GM23338 (cell line): ENCODE measurements at regions not wholly inside any gene's neighbourhood (a gene's known extent, or its start where the extent isn't known, plus 50 kb on each side); places are given as distances from the start of the nearest gene placed in this dataset.

Experiments used
- ATAC-seq: fragments of 200-7000 bp; cut with Tn5 transposase; 3 replicates; pipeline ENCODE4 v1.9.1; 2020
- DNase-seq: peaks from one replicate; pipeline ENCODE4 v3.0.0-alpha.2; 2015; ENCODE audit warnings: low spot score
- H2AFZ ChIP-seq: fragments of 200-600 bp; sonication (generic); 2 replicates; pipeline ENCODE4 v1.8.0; 2016; ENCODE audit warnings: antibody characterized with exemption, mild to moderate bottlenecking, moderate library complexity
- H3F3A ChIP-seq: fragments of 200-600 bp; sonication (generic); replicated peaks from 2 replicates; pipeline ENCODE4 v1.8.0; 2017; ENCODE audit warnings: antibody characterized with exemption, mixed run types, low read depth
- H3K27ac ChIP-seq: fragments of 200-600 bp; sonication (generic); 2 replicates; pipeline ENCODE4 v1.6.1; 2016; ENCODE audit warnings: low read depth
- H3K27me3 ChIP-seq: fragments of 200-600 bp; sonication (generic); 2 replicates; pipeline ENCODE4 v1.8.0; 2016; ENCODE audit warnings: mild to moderate bottlenecking, mixed run types, moderate library complexity; ENCODE audit not compliant: insufficient read depth
- H3K36me3 ChIP-seq: fragments of 200-600 bp; sonication (generic); 2 replicates; pipeline ENCODE4 v1.8.0; 2016; ENCODE audit warnings: mild to moderate bottlenecking; ENCODE audit not compliant: insufficient read depth
- H3K4me1 ChIP-seq: fragments of 200-600 bp; sonication (generic); 2 replicates; pipeline ENCODE4 v1.8.0; 2016; ENCODE audit warnings: mild to moderate bottlenecking, moderate library complexity; ENCODE audit not compliant: insufficient read depth
- H3K4me2 ChIP-seq: fragments of 200-600 bp; sonication (generic); 2 replicates; pipeline ENCODE4 v1.7.1; 2017; ENCODE audit warnings: mixed run types
- H3K4me3 ChIP-seq: fragments of 200-600 bp; sonication (generic); 2 replicates; pipeline ENCODE4 v1.6.1; 2016; ENCODE audit warnings: mixed run types
- H3K79me2 ChIP-seq: fragments of 200-600 bp; sonication (generic); replicated peaks from 2 replicates; pipeline ENCODE4 v1.8.0; 2017; ENCODE audit warnings: mild to moderate bottlenecking; ENCODE audit not compliant: insufficient read depth
- H3K9me2 ChIP-seq: fragments of 200-600 bp; sonication (generic); 2 replicates; pipeline ENCODE4 v1.8.0; 2017; ENCODE audit not compliant: insufficient read depth
- H4K20me1 ChIP-seq: fragments of 200-600 bp; sonication (generic); replicated peaks from 2 replicates; pipeline ENCODE4 v1.8.0; 2017; ENCODE audit warnings: mild to moderate bottlenecking; ENCODE audit not compliant: insufficient read depth
- H3K27ac Mint-ChIP-seq: 2 replicates; pipeline ENCODE4 v1.8.0; 2020; ENCODE audit warnings: inconsistent platforms, mild to moderate bottlenecking, moderate library complexity, mixed read lengths
- H3K27me3 Mint-ChIP-seq: 3 replicates; pipeline ENCODE4 v1.8.0; 2022; ENCODE audit warnings: low read depth, mild to moderate bottlenecking, moderate library complexity, mixed read lengths, inconsistent platforms; ENCODE audit not compliant: insufficient read depth, poor library complexity
- H3K36me3 Mint-ChIP-seq: 3 replicates; pipeline ENCODE4 v1.8.0; 2021; ENCODE audit warnings: low read depth, mild to moderate bottlenecking, inconsistent platforms, moderate library complexity, mixed read lengths
- H3K4me1 Mint-ChIP-seq: 3 replicates; pipeline ENCODE4 v1.8.0; 2020; ENCODE audit warnings: mild to moderate bottlenecking, inconsistent platforms, mixed read lengths
- H3K4me3 Mint-ChIP-seq: 3 replicates; pipeline ENCODE4 v1.8.0; 2021; ENCODE audit warnings: moderate library complexity, mild to moderate bottlenecking, inconsistent platforms, mixed read lengths
- H3K9me3 Mint-ChIP-seq: 3 replicates; pipeline ENCODE4 v1.8.0; 2020; ENCODE audit warnings: moderate library complexity, mild to moderate bottlenecking, inconsistent platforms, mixed read lengths
- EZH2 ChIP-seq: fragments of 200-600 bp; sonication (generic); IDR thresholded peaks from one replicate; pipeline ENCODE4 v1.8.0; 2017; ENCODE audit warnings: antibody characterized with exemption, mild to moderate bottlenecking, low read depth; ENCODE audit not compliant: unreplicated experiment
- ZNF114 ChIP-seq: fragments of 250-450 bp; sonication (Bioruptor Pico); IDR thresholded peaks from 2 replicates; pipeline ENCODE4 v1.5.0; 2020; ENCODE audit warnings: mild to moderate bottlenecking, moderate library complexity
- TF ChIP-seq, protein P1 (sequence below): IDR thresholded peaks from one replicate; pipeline ENCODE4 v1.6.1; 2018; ENCODE audit warnings: antibody characterized with exemption; ENCODE audit not compliant: unreplicated experiment
- TF ChIP-seq, protein P2 (sequence below), 2 experiments: fragments of 200-600 bp in 1 of 2; sonication (generic) in 1 of 2; conservative IDR thresholded peaks; 2 replicates each; pipeline versions ENCODE4 v1.5.1 to v1.6.1; 2016 to 2017; ENCODE audit warnings: antibody characterized with exemption in 2 of 2, low read depth in 2 of 2, mild to moderate bottlenecking in 2 of 2, moderate library complexity in 1 of 2
- TF ChIP-seq, protein P3 (sequence below): IDR thresholded peaks from 2 replicates; pipeline ENCODE4 v1.6.1; 2016; ENCODE audit warnings: antibody characterized with exemption
- TF ChIP-seq, protein P4 (sequence below): fragments of 250-450 bp; sonication (Bioruptor Pico); IDR thresholded peaks from 2 replicates; pipeline ENCODE4 v1.5.0; 2020; ENCODE audit warnings: mild to moderate bottlenecking, moderate library complexity

DNA sequence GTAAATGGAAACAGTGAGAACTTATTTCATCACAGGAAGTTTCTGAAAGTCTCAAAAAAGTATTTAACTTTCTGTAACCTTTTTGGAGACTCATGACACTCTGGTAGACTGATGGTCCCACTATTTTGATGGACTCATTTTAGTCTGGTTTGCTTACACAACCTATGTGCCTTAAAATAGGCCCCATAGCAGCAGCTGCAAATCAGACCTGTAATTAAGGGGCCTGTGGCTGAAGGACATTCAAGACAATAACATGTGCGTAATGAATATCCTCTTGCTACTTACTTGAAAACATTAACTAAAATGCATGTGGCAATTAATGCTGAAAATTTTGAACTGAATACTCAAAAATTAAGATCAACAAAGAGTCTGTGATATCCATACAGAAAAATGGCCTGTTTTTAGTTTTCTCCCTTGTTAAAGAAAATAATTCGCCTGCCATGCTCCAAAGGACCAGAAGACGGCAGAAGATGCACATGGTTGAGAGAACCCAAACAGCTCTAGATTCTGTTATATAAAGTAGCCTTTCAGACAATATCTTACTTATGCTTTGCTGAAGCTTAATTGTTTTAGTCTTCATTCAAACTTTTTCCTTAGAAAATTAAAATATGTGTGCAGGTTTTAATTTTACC is 568.5 kb downstream of the KCNA4 start:
- no peak overlapping the region for H3K4me2 ChIP-seq
- no peak overlapping the region for H3K4me3 ChIP-seq
- peak; percentile 57 for DNase-seq
- H2AFZ ChIP-seq = no peak overlapping the region
- no peak overlapping the region for H3K27ac ChIP-seq
- TF ChIP-seq, protein P1, sequence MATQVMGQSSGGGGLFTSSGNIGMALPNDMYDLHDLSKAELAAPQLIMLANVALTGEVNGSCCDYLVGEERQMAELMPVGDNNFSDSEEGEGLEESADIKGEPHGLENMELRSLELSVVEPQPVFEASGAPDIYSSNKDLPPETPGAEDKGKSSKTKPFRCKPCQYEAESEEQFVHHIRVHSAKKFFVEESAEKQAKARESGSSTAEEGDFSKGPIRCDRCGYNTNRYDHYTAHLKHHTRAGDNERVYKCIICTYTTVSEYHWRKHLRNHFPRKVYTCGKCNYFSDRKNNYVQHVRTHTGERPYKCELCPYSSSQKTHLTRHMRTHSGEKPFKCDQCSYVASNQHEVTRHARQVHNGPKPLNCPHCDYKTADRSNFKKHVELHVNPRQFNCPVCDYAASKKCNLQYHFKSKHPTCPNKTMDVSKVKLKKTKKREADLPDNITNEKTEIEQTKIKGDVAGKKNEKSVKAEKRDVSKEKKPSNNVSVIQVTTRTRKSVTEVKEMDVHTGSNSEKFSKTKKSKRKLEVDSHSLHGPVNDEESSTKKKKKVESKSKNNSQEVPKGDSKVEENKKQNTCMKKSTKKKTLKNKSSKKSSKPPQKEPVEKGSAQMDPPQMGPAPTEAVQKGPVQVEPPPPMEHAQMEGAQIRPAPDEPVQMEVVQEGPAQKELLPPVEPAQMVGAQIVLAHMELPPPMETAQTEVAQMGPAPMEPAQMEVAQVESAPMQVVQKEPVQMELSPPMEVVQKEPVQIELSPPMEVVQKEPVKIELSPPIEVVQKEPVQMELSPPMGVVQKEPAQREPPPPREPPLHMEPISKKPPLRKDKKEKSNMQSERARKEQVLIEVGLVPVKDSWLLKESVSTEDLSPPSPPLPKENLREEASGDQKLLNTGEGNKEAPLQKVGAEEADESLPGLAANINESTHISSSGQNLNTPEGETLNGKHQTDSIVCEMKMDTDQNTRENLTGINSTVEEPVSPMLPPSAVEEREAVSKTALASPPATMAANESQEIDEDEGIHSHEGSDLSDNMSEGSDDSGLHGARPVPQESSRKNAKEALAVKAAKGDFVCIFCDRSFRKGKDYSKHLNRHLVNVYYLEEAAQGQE = no peak
- TF ChIP-seq EZH2 (no peak), ZNF114 (CRISPR knock-in tag) (no peak)
- TF ChIP-seq, protein P2, sequence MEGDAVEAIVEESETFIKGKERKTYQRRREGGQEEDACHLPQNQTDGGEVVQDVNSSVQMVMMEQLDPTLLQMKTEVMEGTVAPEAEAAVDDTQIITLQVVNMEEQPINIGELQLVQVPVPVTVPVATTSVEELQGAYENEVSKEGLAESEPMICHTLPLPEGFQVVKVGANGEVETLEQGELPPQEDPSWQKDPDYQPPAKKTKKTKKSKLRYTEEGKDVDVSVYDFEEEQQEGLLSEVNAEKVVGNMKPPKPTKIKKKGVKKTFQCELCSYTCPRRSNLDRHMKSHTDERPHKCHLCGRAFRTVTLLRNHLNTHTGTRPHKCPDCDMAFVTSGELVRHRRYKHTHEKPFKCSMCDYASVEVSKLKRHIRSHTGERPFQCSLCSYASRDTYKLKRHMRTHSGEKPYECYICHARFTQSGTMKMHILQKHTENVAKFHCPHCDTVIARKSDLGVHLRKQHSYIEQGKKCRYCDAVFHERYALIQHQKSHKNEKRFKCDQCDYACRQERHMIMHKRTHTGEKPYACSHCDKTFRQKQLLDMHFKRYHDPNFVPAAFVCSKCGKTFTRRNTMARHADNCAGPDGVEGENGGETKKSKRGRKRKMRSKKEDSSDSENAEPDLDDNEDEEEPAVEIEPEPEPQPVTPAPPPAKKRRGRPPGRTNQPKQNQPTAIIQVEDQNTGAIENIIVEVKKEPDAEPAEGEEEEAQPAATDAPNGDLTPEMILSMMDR (conservative IDR thresholded peaks at IDR 0.05; ENCODE audit: low read depth in 2 of 2) = peak; percentile 59 to 75
- TF ChIP-seq, protein P3, sequence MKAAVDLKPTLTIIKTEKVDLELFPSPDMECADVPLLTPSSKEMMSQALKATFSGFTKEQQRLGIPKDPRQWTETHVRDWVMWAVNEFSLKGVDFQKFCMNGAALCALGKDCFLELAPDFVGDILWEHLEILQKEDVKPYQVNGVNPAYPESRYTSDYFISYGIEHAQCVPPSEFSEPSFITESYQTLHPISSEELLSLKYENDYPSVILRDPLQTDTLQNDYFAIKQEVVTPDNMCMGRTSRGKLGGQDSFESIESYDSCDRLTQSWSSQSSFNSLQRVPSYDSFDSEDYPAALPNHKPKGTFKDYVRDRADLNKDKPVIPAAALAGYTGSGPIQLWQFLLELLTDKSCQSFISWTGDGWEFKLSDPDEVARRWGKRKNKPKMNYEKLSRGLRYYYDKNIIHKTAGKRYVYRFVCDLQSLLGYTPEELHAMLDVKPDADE = no peak
- TF ChIP-seq, protein P4, sequence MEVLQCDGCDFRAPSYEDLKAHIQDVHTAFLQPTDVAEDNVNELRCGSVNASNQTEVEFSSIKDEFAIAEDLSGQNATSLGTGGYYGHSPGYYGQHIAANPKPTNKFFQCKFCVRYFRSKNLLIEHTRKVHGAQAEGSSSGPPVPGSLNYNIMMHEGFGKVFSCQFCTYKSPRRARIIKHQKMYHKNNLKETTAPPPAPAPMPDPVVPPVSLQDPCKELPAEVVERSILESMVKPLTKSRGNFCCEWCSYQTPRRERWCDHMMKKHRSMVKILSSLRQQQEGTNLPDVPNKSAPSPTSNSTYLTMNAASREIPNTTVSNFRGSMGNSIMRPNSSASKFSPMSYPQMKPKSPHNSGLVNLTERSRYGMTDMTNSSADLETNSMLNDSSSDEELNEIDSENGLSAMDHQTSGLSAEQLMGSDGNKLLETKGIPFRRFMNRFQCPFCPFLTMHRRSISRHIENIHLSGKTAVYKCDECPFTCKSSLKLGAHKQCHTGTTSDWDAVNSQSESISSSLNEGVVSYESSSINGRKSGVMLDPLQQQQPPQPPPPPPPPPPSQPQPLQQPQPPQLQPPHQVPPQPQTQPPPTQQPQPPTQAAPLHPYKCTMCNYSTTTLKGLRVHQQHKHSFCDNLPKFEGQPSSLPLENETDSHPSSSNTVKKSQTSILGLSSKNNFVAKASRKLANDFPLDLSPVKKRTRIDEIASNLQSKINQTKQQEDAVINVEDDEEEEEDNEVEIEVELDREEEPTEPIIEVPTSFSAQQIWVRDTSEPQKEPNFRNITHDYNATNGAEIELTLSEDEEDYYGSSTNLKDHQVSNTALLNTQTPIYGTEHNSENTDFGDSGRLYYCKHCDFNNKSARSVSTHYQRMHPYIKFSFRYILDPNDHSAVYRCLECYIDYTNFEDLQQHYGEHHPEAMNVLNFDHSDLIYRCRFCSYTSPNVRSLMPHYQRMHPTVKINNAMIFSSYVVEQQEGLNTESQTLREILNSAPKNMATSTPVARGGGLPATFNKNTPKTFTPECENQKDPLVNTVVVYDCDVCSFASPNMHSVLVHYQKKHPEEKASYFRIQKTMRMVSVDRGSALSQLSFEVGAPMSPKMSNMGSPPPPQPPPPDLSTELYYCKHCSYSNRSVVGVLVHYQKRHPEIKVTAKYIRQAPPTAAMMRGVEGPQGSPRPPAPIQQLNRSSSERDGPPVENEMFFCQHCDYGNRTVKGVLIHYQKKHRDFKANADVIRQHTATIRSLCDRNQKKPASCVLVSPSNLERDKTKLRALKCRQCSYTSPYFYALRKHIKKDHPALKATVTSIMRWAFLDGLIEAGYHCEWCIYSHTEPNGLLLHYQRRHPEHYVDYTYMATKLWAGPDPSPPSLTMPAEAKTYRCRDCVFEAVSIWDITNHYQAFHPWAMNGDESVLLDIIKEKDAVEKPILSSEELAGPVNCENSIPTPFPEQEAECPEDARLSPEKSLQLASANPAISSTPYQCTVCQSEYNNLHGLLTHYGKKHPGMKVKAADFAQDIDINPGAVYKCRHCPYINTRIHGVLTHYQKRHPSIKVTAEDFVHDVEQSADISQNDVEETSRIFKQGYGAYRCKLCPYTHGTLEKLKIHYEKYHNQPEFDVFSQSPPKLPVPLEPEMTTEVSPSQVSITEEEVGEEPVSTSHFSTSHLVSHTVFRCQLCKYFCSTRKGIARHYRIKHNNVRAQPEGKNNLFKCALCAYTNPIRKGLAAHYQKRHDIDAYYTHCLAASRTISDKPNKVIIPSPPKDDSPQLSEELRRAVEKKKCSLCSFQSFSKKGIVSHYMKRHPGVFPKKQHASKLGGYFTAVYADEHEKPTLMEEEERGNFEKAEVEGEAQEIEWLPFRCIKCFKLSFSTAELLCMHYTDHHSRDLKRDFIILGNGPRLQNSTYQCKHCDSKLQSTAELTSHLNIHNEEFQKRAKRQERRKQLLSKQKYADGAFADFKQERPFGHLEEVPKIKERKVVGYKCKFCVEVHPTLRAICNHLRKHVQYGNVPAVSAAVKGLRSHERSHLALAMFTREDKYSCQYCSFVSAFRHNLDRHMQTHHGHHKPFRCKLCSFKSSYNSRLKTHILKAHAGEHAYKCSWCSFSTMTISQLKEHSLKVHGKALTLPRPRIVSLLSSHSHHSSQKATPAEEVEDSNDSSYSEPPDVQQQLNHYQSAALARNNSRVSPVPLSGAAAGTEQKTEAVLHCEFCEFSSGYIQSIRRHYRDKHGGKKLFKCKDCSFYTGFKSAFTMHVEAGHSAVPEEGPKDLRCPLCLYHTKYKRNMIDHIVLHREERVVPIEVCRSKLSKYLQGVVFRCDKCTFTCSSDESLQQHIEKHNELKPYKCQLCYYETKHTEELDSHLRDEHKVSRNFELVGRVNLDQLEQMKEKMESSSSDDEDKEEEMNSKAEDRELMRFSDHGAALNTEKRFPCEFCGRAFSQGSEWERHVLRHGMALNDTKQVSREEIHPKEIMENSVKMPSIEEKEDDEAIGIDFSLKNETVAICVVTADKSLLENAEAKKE (CRISPR knock-in tag) = no peak
- H3F3A ChIP-seq = no peaks in the 10 kb centered on the region
- ATAC-seq = peak; percentile 65
- Mint-ChIP-seq H3K4me3 (no peak overlapping the region), H3K27ac (no peak overlapping the region), H3K27me3 (peaks cover 3% of the 10 kb centered on the region), H3K36me3 (no peaks in the 10 kb centered on the region), H3K9me3 (no peaks in the 10 kb centered on the region), H3K4me1 (peaks cover 3% of the 10 kb centered on the region; the same call in 2 of the 3 replicates)
- H3K36me3 ChIP-seq = no peaks in the 10 kb centered on the region
- no peaks in the 10 kb centered on the region for H4K20me1 ChIP-seq
- no peaks in the 10 kb centered on the region; the same call in 1 of the 2 replicates for H3K9me2 ChIP-seq
- peaks cover 4% of the 10 kb centered on the region; the same call in 1 of the 2 replicates for H3K4me1 ChIP-seq
- no peaks in the 10 kb centered on the region for H3K79me2 ChIP-seq
- H3K27me3 ChIP-seq = no peaks in the 10 kb centered on the region
